Keratinocyte (primary cell): ENCODE measurements at regions not wholly inside any gene's neighbourhood (a gene's known extent, or its start where the extent isn't known, plus 50 kb on each side); places are given as distances from the start of the nearest gene placed in this dataset.

ENCODE experiments used
- CTCF ChIP-seq, 3 experiments: IDR thresholded peaks in 1 of 3; conservative IDR thresholded peaks in 1 of 3; optimal IDR thresholded peaks in 1 of 3; 2 replicates in 2 of 3; 3 replicates in 1 of 3; pipeline versions ENCODE3 to v1.5.1; 2011; ENCODE audit warnings: low read length in 3 of 3, mild to moderate bottlenecking in 3 of 3, moderate library complexity in 2 of 3, control low read depth in 1 of 3, inconsistent platforms in 1 of 3; ENCODE audit not compliant: insufficient read depth in 2 of 3; ENCODE audit errors: extremely low read depth in 1 of 3
- EZH2 ChIP-seq: IDR thresholded peaks from one replicate; pipeline ENCODE4 v1.6.1; 2012; ENCODE audit warnings: inconsistent platforms, mild to moderate bottlenecking, low read length, moderate library complexity

GRCh38 chr20:61025536-61025935, 226.5 kb upstream of the CDH4 start:
- no peak for TF ChIP-seq CTCF (optimal IDR thresholded peaks at IDR 0.05 in 1 of 3, IDR thresholded peaks at IDR 0.05 in 1 of 3, conservative IDR thresholded peaks at IDR 0.05 in 1 of 3; ENCODE audit: extremely low read depth in 1 of 3, insufficient read depth in 2 of 3, low read length in 3 of 3)
- no peak for TF ChIP-seq EZH2
